HAP-1 (cell line): ENCODE measurements at regions not wholly inside any gene's neighbourhood (a gene's known extent, or its start where the extent isn't known, plus 50 kb on each side); places are given as distances from the start of the nearest gene placed in this dataset.

Experiments used
- DNase-seq, 2 experiments: peaks; one replicate each; pipeline ENCODE4 v3.0.0-alpha.2; 2016 to 2020; ENCODE audit warnings: low spot score in 2 of 2
- H3K27me3 ChIP-seq: fragments of 250-450 bp; sonication (Bioruptor Pico); 2 replicates; pipeline ENCODE4 v1.5.1; 2020; ENCODE audit warnings: low read depth, mild to moderate bottlenecking, moderate library complexity
- H3K36me3 ChIP-seq: fragments of 250-450 bp; sonication (Bioruptor Pico); replicated peaks from 2 replicates; pipeline ENCODE4 v1.5.1; 2020; ENCODE audit warnings: mild to moderate bottlenecking
- H3K4me1 ChIP-seq: fragments of 250-450 bp; sonication (Bioruptor Pico); 2 replicates; pipeline ENCODE4 v1.5.1; 2020; ENCODE audit warnings: mild to moderate bottlenecking
- H3K4me3 ChIP-seq: fragments of 250-450 bp; sonication (Bioruptor Pico); 2 replicates; pipeline ENCODE4 v1.5.1; 2020; ENCODE audit warnings: mild to moderate bottlenecking, moderate library complexity
- H3K9me3 ChIP-seq: fragments of 250-450 bp; sonication (Bioruptor Pico); 2 replicates; pipeline ENCODE4 v1.5.1; 2020; ENCODE audit warnings: mild to moderate bottlenecking, moderate library complexity
- in situ Hi-C: fragments of 300-500 bp; cut with MboI; formaldehyde crosslinking; loops from 3 replicates; pipeline ENCODE4 v1.14.3; 2020; ENCODE audit warnings: low sequenced_read_pairs, inconsistent platforms, mixed read lengths

- H3K36me3 ChIP-seq = no peaks in the 10 kb centered on the region
- no peaks in the 10 kb centered on the region for H3K27me3 ChIP-seq
- no peak overlapping the region for H3K4me3 ChIP-seq
- no peak for DNase-seq
- in situ Hi-C loops = no loop called here
- peaks cover 3% of the 10 kb centered on the region; the same call in 1 of the 2 replicates for H3K9me3 ChIP-seq
- no peaks in the 10 kb centered on the region for H3K4me1 ChIP-seq
Measured at GRCh38 chr5:4630031-4630430, 510.1 kb upstream of the ADAMTS16 start.

GRCh38 chr5:4634342-4634741, 505.8 kb upstream of the ADAMTS16 start:
- H3K4me3 ChIP-seq = no peak overlapping the region
- peaks cover 3% of the 10 kb centered on the region; the same call in 1 of the 2 replicates for H3K9me3 ChIP-seq
- in situ Hi-C loops = no loop called here
- H3K27me3 ChIP-seq = no peaks in the 10 kb centered on the region
- no peaks in the 10 kb centered on the region for H3K36me3 ChIP-seq
- no peaks in the 10 kb centered on the region for H3K4me1 ChIP-seq
- DNase-seq = no peak

- no peak for DNase-seq
- Histone ChIP-seq H3K4me3 (no peak overlapping the region), H3K9me3 (peaks cover 3% of the 10 kb centered on the region; the same call in 1 of the 2 replicates), H3K36me3 (no peaks in the 10 kb centered on the region), H3K27me3 (no peaks in the 10 kb centered on the region), H3K4me1 (no peaks in the 10 kb centered on the region)
- in situ Hi-C loops = no loop called here
Measured at GRCh38 chr5:4636378-4636777, 503.8 kb upstream of the ADAMTS16 start.

GRCh38 chr5:4639946-4640345, 500.2 kb upstream of the ADAMTS16 start:
- in situ Hi-C loops = no loop called here
- Histone ChIP-seq H3K9me3 (no peaks in the 10 kb centered on the region), H3K4me3 (no peak overlapping the region), H3K4me1 (no peaks in the 10 kb centered on the region), H3K27me3 (no peaks in the 10 kb centered on the region), H3K36me3 (no peaks in the 10 kb centered on the region)
- no peak for DNase-seq

- Histone ChIP-seq H3K27me3 (no peaks in the 10 kb centered on the region), H3K4me3 (no peak overlapping the region), H3K9me3 (no peaks in the 10 kb centered on the region), H3K4me1 (no peaks in the 10 kb centered on the region), H3K36me3 (no peaks in the 10 kb centered on the region)
- DNase-seq = no peak
- in situ Hi-C loops = no loop called here
Measured at GRCh38 chr5:4640795-4641194, 499.3 kb upstream of the ADAMTS16 start.

GRCh38 chr5:4642525-4642924, 497.6 kb upstream of the ADAMTS16 start:
- in situ Hi-C loops = no loop called here
- Histone ChIP-seq H3K36me3 (no peaks in the 10 kb centered on the region), H3K9me3 (no peaks in the 10 kb centered on the region), H3K27me3 (no peaks in the 10 kb centered on the region), H3K4me1 (no peaks in the 10 kb centered on the region), H3K4me3 (no peak overlapping the region)
- no peak for DNase-seq

- Histone ChIP-seq H3K4me3 (no peak overlapping the region), H3K36me3 (no peaks in the 10 kb centered on the region), H3K27me3 (no peaks in the 10 kb centered on the region), H3K9me3 (no peaks in the 10 kb centered on the region), H3K4me1 (no peaks in the 10 kb centered on the region)
- in situ Hi-C loops = no loop called here
- DNase-seq = no peak
Measured at GRCh38 chr5:4643190-4643589, 496.9 kb upstream of the ADAMTS16 start.

GRCh38 chr5:4643960-4644359, 496.2 kb upstream of the ADAMTS16 start:
- in situ Hi-C loops = no loop called here
- Histone ChIP-seq H3K4me3 (no peak overlapping the region), H3K4me1 (no peaks in the 10 kb centered on the region), H3K36me3 (no peaks in the 10 kb centered on the region), H3K9me3 (no peaks in the 10 kb centered on the region), H3K27me3 (no peaks in the 10 kb centered on the region)
- no peak for DNase-seq

GRCh38 chr5:4646715-4647375, 493.3 kb upstream of the ADAMTS16 start:
- no peaks in the 10 kb centered on the region for H3K36me3 ChIP-seq
- no peaks in the 10 kb centered on the region for H3K9me3 ChIP-seq
- H3K4me1 ChIP-seq = no peaks in the 10 kb centered on the region
- in situ Hi-C loops = no loop called here
- H3K4me3 ChIP-seq = no peak overlapping the region
- H3K27me3 ChIP-seq = no peaks in the 10 kb centered on the region
- DNase-seq = no peak

- DNase-seq = no peak
- H3K4me3 ChIP-seq = no peak overlapping the region
- H3K4me1 ChIP-seq = no peaks in the 10 kb centered on the region
- in situ Hi-C loops = no loop called here
- no peaks in the 10 kb centered on the region for H3K36me3 ChIP-seq
- no peaks in the 10 kb centered on the region for H3K9me3 ChIP-seq
- H3K27me3 ChIP-seq = no peaks in the 10 kb centered on the region
Measured at GRCh38 chr5:4647955-4648354, 492.2 kb upstream of the ADAMTS16 start.

GRCh38 chr5:4651806-4652565, 488.1 kb upstream of the ADAMTS16 start:
- no peaks in the 10 kb centered on the region for H3K27me3 ChIP-seq
- no peak for DNase-seq
- H3K36me3 ChIP-seq = no peaks in the 10 kb centered on the region
- H3K9me3 ChIP-seq = no peaks in the 10 kb centered on the region; the same call in 1 of the 2 replicates
- no peaks in the 10 kb centered on the region for H3K4me1 ChIP-seq
- in situ Hi-C loops = no loop called here
- H3K4me3 ChIP-seq = no peak overlapping the region

GRCh38 chr5:4653475-4653874, 486.7 kb upstream of the ADAMTS16 start:
- Histone ChIP-seq H3K9me3 (no peaks in the 10 kb centered on the region; the same call in 1 of the 2 replicates), H3K36me3 (no peaks in the 10 kb centered on the region), H3K4me3 (no peak overlapping the region), H3K27me3 (no peaks in the 10 kb centered on the region), H3K4me1 (no peaks in the 10 kb centered on the region)
- in situ Hi-C loops = no loop called here
- no peak for DNase-seq

- in situ Hi-C loops = no loop called here
- H3K36me3 ChIP-seq = no peaks in the 10 kb centered on the region
- H3K4me1 ChIP-seq = no peaks in the 10 kb centered on the region
- no peaks in the 10 kb centered on the region; the same call in 1 of the 2 replicates for H3K9me3 ChIP-seq
- no peaks in the 10 kb centered on the region for H3K27me3 ChIP-seq
- no peak for DNase-seq
- H3K4me3 ChIP-seq = no peak overlapping the region
Measured at GRCh38 chr5:4659851-4660250, 480.3 kb upstream of the ADAMTS16 start.

- DNase-seq = no peak
- Histone ChIP-seq H3K4me1 (no peaks in the 10 kb centered on the region), H3K9me3 (no peaks in the 10 kb centered on the region; the same call in 1 of the 2 replicates), H3K4me3 (no peak overlapping the region), H3K36me3 (no peaks in the 10 kb centered on the region), H3K27me3 (no peaks in the 10 kb centered on the region)
- in situ Hi-C loops = no loop called here
Measured at GRCh38 chr5:4661326-4661725, 478.8 kb upstream of the ADAMTS16 start.
